Subcutaneous abdominal adipose tissue (tissue), 5 donors: ENCODE measurements at regions not wholly inside any gene's neighbourhood (a gene's known extent, or its start where the extent isn't known, plus 50 kb on each side); places are given as distances from the start of the nearest gene placed in this dataset.
"Not testable (repeated sequence)": the region's sequence is repeated elsewhere in the genome, so short reads cannot be mapped to it uniquely, and the experiment has no call there.

Experiments used
- H3K27ac ChIP-seq: one replicate; pipeline ENCODE4 v1.7.0; 2013; ENCODE audit warnings: low read depth, mild to moderate bottlenecking, inconsistent platforms, low read length, moderate library complexity
- H3K27me3 ChIP-seq, 5 donors: one replicate each; pipeline ENCODE4 v1.7.0; 2013; ENCODE audit warnings: low read length in 5 of 5, inconsistent platforms in 1 of 5; ENCODE audit not compliant: control insufficient read depth in 5 of 5, insufficient read depth in 4 of 5
- H3K36me3 ChIP-seq, 5 donors: one replicate each; pipeline ENCODE4 v1.7.0; 2013; ENCODE audit warnings: low read length in 5 of 5; ENCODE audit not compliant: control insufficient read depth in 5 of 5, insufficient read depth in 5 of 5
- H3K4me1 ChIP-seq, 5 donors: one replicate each; pipeline ENCODE4 v1.7.0; 2013; ENCODE audit warnings: low read length in 5 of 5, mild to moderate bottlenecking in 3 of 5, moderate library complexity in 1 of 5; ENCODE audit not compliant: control insufficient read depth in 5 of 5, insufficient read depth in 5 of 5
- H3K4me3 ChIP-seq, 5 donors: one replicate each; pipeline ENCODE4 v1.7.0; 2013; ENCODE audit warnings: low read length in 5 of 5, low read depth in 1 of 5
- H3K9ac ChIP-seq, 5 donors: one replicate each; pipeline ENCODE4 v1.7.0; 2013; ENCODE audit warnings: low read length in 5 of 5, mild to moderate bottlenecking in 4 of 5, moderate library complexity in 3 of 5
- H3K9me3 ChIP-seq, 5 donors: one replicate each; pipeline ENCODE4 v1.7.0; 2013; ENCODE audit warnings: low read length in 5 of 5; ENCODE audit not compliant: control insufficient read depth in 5 of 5
- donor health status: healthy.
- donor health status: healthy.
- donor health status: healthy.
- donor health status: healthy.
- donor health status: healthy.

DNA sequence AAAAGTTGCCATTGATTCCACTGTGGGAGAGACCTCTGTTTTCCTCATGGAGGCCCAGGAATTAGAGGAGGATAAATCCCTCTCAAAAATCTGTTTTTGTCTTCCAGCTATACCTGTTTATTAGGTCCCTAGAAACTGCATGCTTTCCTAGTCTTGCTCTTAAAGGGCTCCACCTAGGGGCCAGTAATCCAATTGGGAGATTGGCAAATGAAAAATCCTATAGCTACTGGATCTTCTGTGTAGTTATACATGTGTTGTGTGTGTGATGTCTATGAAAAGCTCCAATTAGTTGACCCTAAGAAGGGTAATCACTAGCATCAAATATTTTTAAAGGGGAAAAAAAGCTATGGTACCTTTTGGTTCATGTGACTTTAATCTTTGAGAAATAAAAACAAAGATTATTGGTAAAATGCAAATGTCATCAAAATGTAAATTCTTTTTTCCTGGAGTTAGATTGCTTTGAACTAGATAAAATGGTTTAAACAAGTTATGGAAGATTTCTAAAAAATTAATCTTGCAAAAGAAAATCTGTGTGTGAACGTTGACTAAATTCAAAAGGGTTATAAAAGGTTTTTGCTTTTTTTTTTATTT, 63.4 kb upstream of the C1QTNF9B start:
- Histone ChIP-seq H3K27ac (no peak overlapping the region), H3K9me3 (no peaks in the 10 kb centered on the region), H3K9ac (no peak overlapping the region), H3K4me3 (no peak overlapping the region), H3K36me3 (no peaks in the 10 kb centered on the region), H3K4me1 (no peaks in the 10 kb centered on the region), H3K27me3 (peaks cover 0 to 2% (median 0%) of the 10 kb centered on the region in 5 donors)

GRCh38 chr13:23963184-23963931, 66.1 kb upstream of the C1QTNF9B start:
- Histone ChIP-seq H3K4me1 (peaks cover 0 to 11% (median 7%) of the 10 kb centered on the region in 5 donors), H3K4me3 (no peak overlapping the region), H3K9ac (no peak overlapping the region), H3K27me3 (peaks cover 0 to 2% (median 0%) of the 10 kb centered on the region in 5 donors), H3K36me3 (no peaks in the 10 kb centered on the region), H3K9me3 (no peaks in the 10 kb centered on the region), H3K27ac (no peak overlapping the region)

GRCh38 chr13:23963947-23964346, 66.6 kb upstream of the C1QTNF9B start:
- peaks cover 0 to 2% (median 0%) of the 10 kb centered on the region in 5 donors for H3K27me3 ChIP-seq
- no peak overlapping the region for H3K4me3 ChIP-seq
- peaks cover 0 to 11% (median 7%) of the 10 kb centered on the region in 5 donors for H3K4me1 ChIP-seq
- H3K27ac ChIP-seq: no peak overlapping the region
- H3K36me3 ChIP-seq: no peaks in the 10 kb centered on the region
- H3K9ac ChIP-seq: no peak overlapping the region
- no peaks in the 10 kb centered on the region for H3K9me3 ChIP-seq

DNA sequence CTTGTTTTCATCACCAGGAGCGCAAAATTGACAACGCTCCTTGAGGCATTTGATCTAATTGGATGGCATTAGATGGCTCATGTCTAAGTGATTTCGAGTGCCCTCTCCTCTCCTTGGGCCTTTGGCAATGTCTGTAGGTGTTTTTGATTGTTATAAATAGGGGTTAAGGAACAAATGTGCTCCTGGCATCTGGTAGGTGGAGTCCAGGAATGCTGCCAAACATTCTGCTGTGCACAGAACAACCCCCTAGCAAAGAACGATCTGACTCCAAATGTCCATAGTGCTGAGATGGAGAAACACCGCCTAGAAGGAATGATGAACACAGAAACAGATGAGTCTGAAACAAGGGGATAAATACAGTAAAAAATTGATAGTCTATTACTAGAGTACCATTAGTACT, 68.0 kb upstream of the C1QTNF9B start:
- peaks cover 0 to 2% (median 0%) of the 10 kb centered on the region in 5 donors for H3K27me3 ChIP-seq
- no peak overlapping the region for H3K9ac ChIP-seq
- H3K36me3 ChIP-seq: no peaks in the 10 kb centered on the region
- no peaks in the 10 kb centered on the region for H3K9me3 ChIP-seq
- no peak overlapping the region for H3K27ac ChIP-seq
- no peak overlapping the region for H3K4me3 ChIP-seq
- H3K4me1 ChIP-seq: peaks cover 0 to 11% (median 7%) of the 10 kb centered on the region in 5 donors

GRCh38 chr13:23966221-23966690, 69.0 kb upstream of the C1QTNF9B start:
- Histone ChIP-seq H3K36me3 (no peaks in the 10 kb centered on the region), H3K27me3 (peaks cover 0 to 2% (median 0%) of the 10 kb centered on the region in 5 donors), H3K4me3 (peak overlapping the region in 3 of 5 donors; percentile 40 to 41 (median 41)), H3K9ac (peak overlapping the region in 2 of 5 donors; percentile 14 to 68), H3K9me3 (no peaks in the 10 kb centered on the region), H3K27ac (no peak overlapping the region), H3K4me1 (peaks cover 0 to 11% (median 7%) of the 10 kb centered on the region in 5 donors)

GRCh38 chr13:23966691-23967615, 69.7 kb upstream of the C1QTNF9B start:
- peak overlapping the region in 2 of 5 donors; percentile 14 to 68 for H3K9ac ChIP-seq
- no peak overlapping the region for H3K27ac ChIP-seq
- H3K36me3 ChIP-seq: no peaks in the 10 kb centered on the region
- peaks cover 0 to 11% (median 7%) of the 10 kb centered on the region in 5 donors for H3K4me1 ChIP-seq
- peak overlapping the region in 4 of 5 donors; percentile 36 to 41 (median 40) for H3K4me3 ChIP-seq
- no peaks in the 10 kb centered on the region for H3K9me3 ChIP-seq
- peaks cover 0 to 2% (median 0%) of the 10 kb centered on the region in 5 donors for H3K27me3 ChIP-seq

GRCh38 chr13:23967792-23968191, 70.5 kb upstream of the C1QTNF9B start:
- not testable (repeated sequence) for H3K36me3 ChIP-seq, H3K9ac ChIP-seq, H3K27ac ChIP-seq, H3K9me3 ChIP-seq, H3K27me3 ChIP-seq, H3K4me3 ChIP-seq
- peaks cover 0 to 11% (median 7%) of the 10 kb centered on the region in 5 donors for H3K4me1 ChIP-seq

DNA sequence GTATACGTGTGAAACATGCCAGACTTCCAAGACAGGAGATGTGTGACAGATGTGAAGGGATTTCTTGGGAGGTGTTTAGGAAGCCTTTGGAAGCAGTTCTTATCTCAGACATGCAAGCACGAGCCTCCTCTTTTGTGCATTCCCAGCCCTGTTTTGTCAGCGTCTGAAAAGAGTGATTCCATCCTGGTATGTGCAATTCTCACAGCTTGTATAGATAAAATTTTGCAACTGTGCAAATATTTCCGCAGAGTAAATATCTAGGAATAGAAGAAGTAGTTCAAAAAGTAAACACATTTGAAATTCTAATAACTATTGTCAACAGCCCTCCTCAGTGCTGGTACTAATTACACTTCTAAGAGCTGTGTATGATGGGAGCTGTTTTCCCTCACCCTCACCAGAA, 72.3 kb upstream of the C1QTNF9B start:
- Histone ChIP-seq H3K27ac (no peak overlapping the region), H3K4me3 (no peak overlapping the region), H3K36me3 (no peaks in the 10 kb centered on the region), H3K9me3 (no peaks in the 10 kb centered on the region), H3K27me3 (peaks cover 0 to 2% (median 0%) of the 10 kb centered on the region in 5 donors), H3K4me1 (peaks cover 0 to 11% (median 7%) of the 10 kb centered on the region in 5 donors), H3K9ac (no peak overlapping the region)

- Histone ChIP-seq H3K4me1 (peaks cover 0 to 17% (median 13%) of the 10 kb centered on the region in 5 donors), H3K9me3 (no peaks in the 10 kb centered on the region), H3K9ac (peak overlapping the region in 4 of 5 donors; percentile 35 to 66 (median 58)), H3K27me3 (peaks cover 0 to 12% (median 5%) of the 10 kb centered on the region in 5 donors), H3K36me3 (no peaks in the 10 kb centered on the region), H3K4me3 (peak overlapping the region; percentile 68 to 82 (median 74)), H3K27ac (peak overlapping the region; percentile 57)
Measured at GRCh38 chr13:23979361-23980159, 82.3 kb upstream of the C1QTNF9B start.
